Omental fat pad (tissue), 3 donors: ENCODE measurements at regions not wholly inside any gene's neighbourhood (a gene's known extent, or its start where the extent isn't known, plus 50 kb on each side); places are given as distances from the start of the nearest gene placed in this dataset.
"Not testable (repeated sequence)": the region's sequence is repeated elsewhere in the genome, so short reads cannot be mapped to it uniquely, and the experiment has no call there.

Experiments
- ATAC-seq: fragments of 150-250 bp; one replicate; pipeline ENCODE4 v1.9.1; 2016; ENCODE audit warnings: mild to moderate bottlenecking, moderate library complexity; ENCODE audit not compliant: low FRiP score
- DNase-seq: peaks from one replicate; pipeline ENCODE4 v3.0.0-alpha.2; 2019; ENCODE audit warnings: low spot score
- TF ChIP-seq, protein P1 (sequence below), 3 donors: fragments of 450-650 bp; IDR thresholded peaks; one replicate each; pipeline ENCODE4 v1.5.1; 2016 to 2017; ENCODE audit warnings: antibody characterized with exemption in 3 of 3, mild to moderate bottlenecking in 3 of 3, moderate library complexity in 2 of 3

DNA sequence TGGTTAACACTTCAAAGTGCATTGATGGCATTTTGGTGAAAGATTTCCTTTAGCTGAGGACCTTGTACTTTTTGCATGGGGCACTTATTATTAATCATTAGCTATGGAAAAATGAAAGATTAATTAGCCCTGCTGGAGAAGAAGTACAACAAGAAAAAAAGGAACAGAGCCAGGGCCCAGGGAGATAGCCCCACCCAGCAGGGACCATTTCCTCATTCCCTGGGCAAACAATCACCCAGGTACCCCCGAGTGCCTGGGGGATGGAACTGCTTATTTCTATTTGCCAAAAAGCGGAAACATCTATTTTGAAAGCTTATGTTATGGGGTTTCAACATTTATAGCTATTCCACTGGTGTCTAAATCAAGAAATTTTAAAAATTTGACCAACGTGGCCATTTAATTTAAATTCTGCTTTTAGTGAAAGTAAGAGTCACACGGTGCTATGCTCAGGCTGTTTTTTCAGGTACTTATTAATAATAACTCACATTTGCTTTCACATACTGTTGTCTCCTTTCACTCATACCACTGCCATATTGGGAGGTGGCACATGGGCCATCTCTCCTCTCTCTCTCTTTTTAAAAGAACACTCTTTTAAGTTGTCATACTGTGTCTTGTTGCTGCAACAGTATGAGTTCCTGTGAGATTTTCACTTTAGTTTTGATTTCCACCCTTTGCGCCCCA is 143.6 kb upstream of the KIF5B start:
- no peak for ATAC-seq
- TF ChIP-seq, protein P1, sequence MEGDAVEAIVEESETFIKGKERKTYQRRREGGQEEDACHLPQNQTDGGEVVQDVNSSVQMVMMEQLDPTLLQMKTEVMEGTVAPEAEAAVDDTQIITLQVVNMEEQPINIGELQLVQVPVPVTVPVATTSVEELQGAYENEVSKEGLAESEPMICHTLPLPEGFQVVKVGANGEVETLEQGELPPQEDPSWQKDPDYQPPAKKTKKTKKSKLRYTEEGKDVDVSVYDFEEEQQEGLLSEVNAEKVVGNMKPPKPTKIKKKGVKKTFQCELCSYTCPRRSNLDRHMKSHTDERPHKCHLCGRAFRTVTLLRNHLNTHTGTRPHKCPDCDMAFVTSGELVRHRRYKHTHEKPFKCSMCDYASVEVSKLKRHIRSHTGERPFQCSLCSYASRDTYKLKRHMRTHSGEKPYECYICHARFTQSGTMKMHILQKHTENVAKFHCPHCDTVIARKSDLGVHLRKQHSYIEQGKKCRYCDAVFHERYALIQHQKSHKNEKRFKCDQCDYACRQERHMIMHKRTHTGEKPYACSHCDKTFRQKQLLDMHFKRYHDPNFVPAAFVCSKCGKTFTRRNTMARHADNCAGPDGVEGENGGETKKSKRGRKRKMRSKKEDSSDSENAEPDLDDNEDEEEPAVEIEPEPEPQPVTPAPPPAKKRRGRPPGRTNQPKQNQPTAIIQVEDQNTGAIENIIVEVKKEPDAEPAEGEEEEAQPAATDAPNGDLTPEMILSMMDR (IDR thresholded peaks at IDR 0.05) = no peak
- no peak for DNase-seq

DNA sequence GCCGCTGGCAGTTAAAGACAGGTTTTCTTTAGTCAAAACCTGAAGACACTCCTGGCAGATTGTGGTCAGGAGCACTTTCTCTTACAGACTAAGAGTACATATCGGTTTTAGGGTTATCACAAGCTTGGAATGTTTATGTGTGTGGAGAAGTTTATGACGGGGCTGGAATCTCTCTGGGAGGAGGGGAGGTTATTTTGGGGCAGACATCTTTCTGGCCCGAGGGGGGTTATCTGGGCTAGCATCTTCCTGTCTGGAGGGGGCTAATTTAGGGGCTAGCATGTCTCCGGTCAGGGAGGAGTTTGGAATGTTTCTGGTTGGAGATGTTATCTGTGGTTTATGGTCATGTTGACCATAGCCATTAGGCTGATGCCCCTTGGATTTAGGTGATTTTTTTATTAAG is 141.2 kb upstream of the KIF5B start:
- ATAC-seq = no peak
- TF ChIP-seq, protein P1 (IDR thresholded peaks at IDR 0.05) = no peak

DNA sequence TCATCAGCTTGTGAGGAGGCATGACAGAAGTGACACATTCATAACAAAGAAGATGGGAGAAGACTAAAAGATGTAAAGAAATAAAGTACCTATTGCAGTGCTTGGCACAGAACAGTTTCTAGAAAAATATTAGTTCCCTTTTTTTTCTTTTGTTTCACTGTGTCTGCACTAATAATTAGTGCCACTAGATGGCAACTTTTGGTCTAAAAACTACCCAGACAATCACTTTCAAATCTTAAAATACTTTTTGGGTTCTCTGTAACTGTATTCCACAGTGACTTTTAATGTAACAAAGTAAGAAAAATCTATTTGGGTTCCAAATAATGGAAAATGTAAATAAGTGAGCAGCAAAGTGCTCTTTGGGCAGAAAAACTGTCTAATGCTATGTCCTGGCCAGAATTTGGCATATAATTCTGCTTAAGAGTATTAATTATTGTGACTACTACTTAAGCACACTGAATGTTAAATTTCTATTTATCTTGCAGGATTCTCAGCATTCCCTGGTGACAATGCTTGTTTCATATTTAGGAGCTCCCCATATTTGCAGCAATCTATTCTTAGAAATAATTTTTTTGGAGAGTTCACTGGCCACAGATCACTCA is 134.8 kb upstream of the KIF5B start:
- ATAC-seq (no peak), DNase-seq (no peak)
- TF ChIP-seq, protein P1 (IDR thresholded peaks at IDR 0.05) = no peak

More for the DNA sequence above, 141.2 kb upstream of the KIF5B start:
- no peak for DNase-seq

DNA sequence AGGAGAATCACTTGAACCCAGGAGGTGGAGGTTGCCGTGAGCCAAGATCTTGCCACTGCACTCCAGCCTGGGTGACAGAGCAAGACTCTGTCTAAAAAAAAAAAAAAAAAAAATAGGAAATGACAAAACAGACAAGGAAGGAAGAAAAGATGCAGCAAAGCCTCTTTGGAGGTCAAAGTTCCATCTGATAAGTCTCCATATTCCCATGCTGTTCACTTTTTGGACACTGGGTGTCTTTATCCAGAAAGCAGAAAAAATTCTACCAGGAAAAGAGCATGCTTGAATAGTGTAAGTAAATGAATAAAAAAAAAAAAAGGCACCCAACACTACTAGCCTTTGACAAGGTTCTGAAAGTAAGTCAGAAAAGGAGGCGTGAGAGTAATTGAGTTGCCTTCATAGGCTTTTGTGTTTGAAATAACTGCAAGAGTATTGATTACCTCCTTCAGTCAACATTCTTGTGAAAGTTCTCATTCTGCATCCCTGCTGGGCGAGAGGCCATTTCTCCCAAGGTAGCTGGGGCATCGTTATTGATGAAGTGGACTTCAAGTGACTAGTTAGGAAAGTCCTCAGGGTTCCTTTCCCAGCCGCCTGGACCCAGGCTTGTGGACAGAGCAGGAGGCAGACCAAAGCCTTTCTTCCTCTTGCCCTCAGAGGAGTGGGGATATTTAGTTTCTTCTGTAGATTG is 133.3 kb upstream of the KIF5B start:
- TF ChIP-seq, protein P1 (IDR thresholded peaks at IDR 0.05) = no peak
- no peak for ATAC-seq
- no peak for DNase-seq

DNA sequence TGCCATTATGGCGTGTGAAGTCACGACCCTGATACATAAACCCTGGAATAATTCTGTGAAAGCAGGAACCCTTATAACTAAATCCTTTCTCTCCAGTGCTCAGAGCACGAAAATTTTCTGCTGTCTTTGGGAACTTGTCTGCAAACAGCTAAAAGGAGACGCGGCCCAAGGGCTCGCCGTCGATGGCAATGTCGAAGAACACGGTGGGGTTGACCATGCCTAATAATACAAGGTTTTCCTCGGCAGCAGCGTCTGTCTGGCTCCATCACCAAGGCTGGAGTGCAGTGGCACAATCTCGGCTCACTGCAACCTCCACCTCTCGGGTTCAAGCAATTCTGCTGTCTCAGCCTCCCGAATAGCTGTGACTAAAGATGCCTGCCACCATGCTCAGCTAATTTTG is 132.4 kb upstream of the KIF5B start:
- DNase-seq, ATAC-seq: not testable (repeated sequence)

DNA sequence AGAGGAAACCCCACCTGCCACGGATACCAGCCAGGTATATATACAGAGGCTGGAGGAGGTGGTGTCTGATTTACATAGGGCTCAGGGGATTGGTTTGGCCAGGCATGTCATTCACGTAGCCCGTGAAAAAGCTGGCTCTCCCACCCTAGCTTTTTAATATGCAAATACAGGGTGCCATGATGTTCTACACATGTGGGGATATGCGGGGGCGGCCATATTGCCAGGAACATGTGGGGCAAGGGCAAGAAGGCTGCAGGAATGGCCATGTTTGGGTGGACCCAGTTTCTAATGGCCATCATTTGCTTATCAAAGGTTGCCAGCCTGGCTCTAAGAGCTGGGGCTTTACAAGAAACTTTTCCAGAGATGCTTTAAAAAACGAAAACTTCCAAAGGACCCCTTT is 131.5 kb upstream of the KIF5B start:
- DNase-seq = no peak
- ATAC-seq = no peak
- TF ChIP-seq, protein P1 (IDR thresholded peaks at IDR 0.05) = no peak

DNA sequence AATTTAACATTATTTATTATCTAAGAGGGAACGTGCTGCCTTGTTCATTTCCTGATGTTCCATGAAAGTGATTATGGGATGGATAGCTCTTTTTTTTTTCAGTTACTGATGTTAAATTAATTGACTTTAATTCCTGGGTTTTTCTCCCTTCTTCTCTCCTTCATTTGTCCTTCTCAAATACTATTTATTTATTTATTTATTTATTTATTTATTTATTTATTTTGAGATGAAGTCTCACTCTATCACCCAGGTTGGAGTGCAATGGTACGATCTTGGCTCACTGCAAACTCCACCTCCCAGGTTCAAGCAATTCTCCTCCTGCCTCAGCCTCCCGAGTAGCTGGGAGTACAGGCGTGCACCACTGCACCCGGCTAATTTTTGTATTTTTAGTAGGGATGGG is 127.4 kb upstream of the KIF5B start:
- not testable (repeated sequence) for ATAC-seq, DNase-seq

DNA sequence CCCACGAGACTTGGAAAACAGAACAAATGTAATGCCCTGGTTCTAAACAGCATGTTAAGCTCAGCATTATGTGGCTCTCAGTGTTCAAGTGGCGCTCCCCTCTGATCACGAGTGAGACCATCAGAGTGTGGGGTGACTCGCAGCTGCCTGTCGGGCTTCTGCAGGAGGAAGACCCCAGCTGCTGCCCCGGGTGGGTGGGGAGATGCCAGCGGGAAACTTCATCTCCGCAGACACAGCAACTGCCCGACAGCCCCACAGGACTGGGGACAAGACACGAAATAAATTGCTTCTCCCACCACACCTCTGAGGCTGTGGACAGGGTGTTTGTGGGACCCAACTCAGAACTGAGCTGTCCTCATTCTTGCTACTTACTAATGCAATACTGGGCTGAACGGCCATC is 126.3 kb upstream of the KIF5B start:
- DNase-seq (no peak), ATAC-seq (no peak)
- TF ChIP-seq, protein P1 (IDR thresholded peaks at IDR 0.05) = no peak
